ENCODE measurements at regions not wholly inside any gene's neighbourhood (a gene's known extent, or its start where the extent isn't known, plus 50 kb on each side); places are given as distances from the start of the nearest gene placed in this dataset.

- ChIA-PET CTCF (interaction anchor here (1.7 kb wide), 1 partner anchor 205 kb away, joined by 6 read pairs; no protein-coding TSS in a partner anchor), POLR2A (interaction anchor here (1.4 kb wide), 1 partner anchor 998 kb away, joined by 4 read pairs; the partner anchor contains the start of gene PLPP3)
- TF ChIP-seq CTCF (IDR thresholded peaks at IDR 0.05; ENCODE audit: insufficient read depth, low read length, missing control alignments), result no peak
- peak; percentile 81 for DNase-seq (ENCODE audit: low read depth, low spot score)
- H3K4me3 ChIP-seq (ENCODE audit: low read depth, low read length), result no peak overlapping the region
Measured at GRCh38 chr1:55580845-55581332, 365.7 kb upstream of the USP24 start.

GRCh38 chr1:55579332-55580001 lies 364.3 kb upstream of the USP24 start:
- DNase-seq (ENCODE audit: low read depth, low spot score), result no peak
- no peak for TF ChIP-seq CTCF (IDR thresholded peaks at IDR 0.05; ENCODE audit: insufficient read depth, low read length, missing control alignments)
- POLR2A ChIA-PET, result no interaction called here
- CTCF ChIA-PET, result interaction anchor here (1.1 kb wide), 1 partner anchor 116 kb away, joined by 3 read pairs; no protein-coding TSS in a partner anchor
- H3K4me3 ChIP-seq (ENCODE audit: low read depth, low read length), result no peak overlapping the region

GRCh38 chr1:55578646-55579045 lies 363.5 kb upstream of the USP24 start:
- no peak for TF ChIP-seq CTCF (IDR thresholded peaks at IDR 0.05; ENCODE audit: insufficient read depth, low read length, missing control alignments)
- CTCF ChIA-PET, result interaction anchor here (0.6 kb wide), 1 partner anchor 203 kb away, joined by 3 read pairs; no protein-coding TSS in a partner anchor
- no peak for DNase-seq (ENCODE audit: low read depth, low spot score)
- no peak overlapping the region for H3K4me3 ChIP-seq (ENCODE audit: low read depth, low read length)
- POLR2A ChIA-PET, result no interaction called here

- no peak for DNase-seq (ENCODE audit: low read depth, low spot score)
Measured at GRCh38 chr1:55575571-55576279, 360.6 kb upstream of the USP24 start.

GRCh38 chr1:55574691-55575225 lies 359.6 kb upstream of the USP24 start:
- TF ChIP-seq CTCF (IDR thresholded peaks at IDR 0.05; ENCODE audit: insufficient read depth, low read length, missing control alignments), result no peak
- POLR2A ChIA-PET, result no interaction called here
- no peak for DNase-seq (ENCODE audit: low read depth, low spot score)
- CTCF ChIA-PET, result no interaction called here
- no peak overlapping the region for H3K4me3 ChIP-seq (ENCODE audit: low read depth, low read length)

More at GRCh38 chr1:55575571-55576279, 360.6 kb upstream of the USP24 start:
- no peak for TF ChIP-seq CTCF (IDR thresholded peaks at IDR 0.05; ENCODE audit: insufficient read depth, low read length, missing control alignments)
- H3K4me3 ChIP-seq (ENCODE audit: low read depth, low read length), result no peak overlapping the region
- ChIA-PET POLR2A (no interaction called here), CTCF (no interaction called here)

Data from AG04449 (cell line).